GM23338 (cell line): ENCODE measurements at regions not wholly inside any gene's neighbourhood (a gene's known extent, or its start where the extent isn't known, plus 50 kb on each side); places are given as distances from the start of the nearest gene placed in this dataset.

Experiments
- CREB1 ChIP-seq: fragments of 250-450 bp; sonication (Bioruptor Pico); IDR thresholded peaks from 2 replicates; pipeline ENCODE4 v1.5.0; 2020; ENCODE audit warnings: low read depth, mild to moderate bottlenecking, moderate library complexity
- CTCF ChIP-seq, 2 experiments: fragments of 200-600 bp in 1 of 2; sonication (generic) in 1 of 2; conservative IDR thresholded peaks; 2 replicates each; pipeline versions ENCODE4 v1.5.1 to v1.6.1; 2016 to 2017; ENCODE audit warnings: antibody characterized with exemption in 2 of 2, low read depth in 2 of 2, mild to moderate bottlenecking in 2 of 2, moderate library complexity in 1 of 2
- EZH2 ChIP-seq: fragments of 200-600 bp; sonication (generic); IDR thresholded peaks from one replicate; pipeline ENCODE4 v1.8.0; 2017; ENCODE audit warnings: antibody characterized with exemption, mild to moderate bottlenecking, low read depth; ENCODE audit not compliant: unreplicated experiment
- EZH2phosphoT487 ChIP-seq: fragments of 200-600 bp; sonication (generic); IDR thresholded peaks from one replicate; pipeline ENCODE4 v1.8.1; 2018; ENCODE audit warnings: antibody characterized with exemption; ENCODE audit not compliant: unreplicated experiment
- JUNB ChIP-seq: IDR thresholded peaks from one replicate; pipeline ENCODE4 v1.6.1; 2016; ENCODE audit warnings: antibody characterized with exemption; ENCODE audit not compliant: unreplicated experiment
- NANOG ChIP-seq: IDR thresholded peaks from 2 replicates; pipeline ENCODE4 v1.6.1; 2016; ENCODE audit warnings: antibody characterized with exemption, borderline replicate concordance
- POLR2AphosphoS5 ChIP-seq: IDR thresholded peaks from 2 replicates; pipeline ENCODE4 v1.6.1; 2016; ENCODE audit warnings: antibody characterized with exemption, low read depth
- REST ChIP-seq: IDR thresholded peaks from one replicate; pipeline ENCODE4 v1.6.1; 2018; ENCODE audit warnings: antibody characterized with exemption; ENCODE audit not compliant: unreplicated experiment
- ZNF331 ChIP-seq: fragments of 250-450 bp; sonication (Bioruptor Pico); IDR thresholded peaks from 2 replicates; pipeline ENCODE4 v1.5.0; 2020; ENCODE audit warnings: low read depth, mild to moderate bottlenecking, moderate library complexity

- no peak for TF ChIP-seq REST
- no peak for TF ChIP-seq CTCF (conservative IDR thresholded peaks at IDR 0.05; ENCODE audit: low read depth in 2 of 2)
- TF ChIP-seq CREB1 = no peak
- no peak for TF ChIP-seq EZH2
- TF ChIP-seq POLR2AphosphoS5 = no peak
- no peak for TF ChIP-seq ZNF331 (CRISPR knock-in tag)
- TF ChIP-seq JUNB = no peak
- TF ChIP-seq NANOG = no peak
- TF ChIP-seq EZH2phosphoT487 = no peak
Observed at GRCh38 chr7:17709127-17709526, 231.2 kb downstream of the SNX13 start.
